ENCODE measurements at regions not wholly inside any gene's neighbourhood (a gene's known extent, or its start where the extent isn't known, plus 50 kb on each side); places are given as distances from the start of the nearest gene placed in this dataset.
"Not testable (repeated sequence)": the region's sequence is repeated elsewhere in the genome, so short reads cannot be mapped to it uniquely, and the experiment has no call there.

- H3K4me1 ChIP-seq (ENCODE audit: control insufficient read depth, insufficient read depth, low read length): no peaks in the 10 kb centered on the region
- H3K4me3 ChIP-seq (ENCODE audit: low read length): no peak overlapping the region
- no peaks in the 10 kb centered on the region for H3K36me3 ChIP-seq (ENCODE audit: control insufficient read depth, insufficient read depth, low read length)
- no peaks in the 10 kb centered on the region for H3K27me3 ChIP-seq (ENCODE audit: control insufficient read depth, insufficient read depth, low read length)
- H3K27ac ChIP-seq (ENCODE audit: low read depth, low read length): no peak overlapping the region
- no peak overlapping the region for H3K9ac ChIP-seq (ENCODE audit: low read length)
Measured at GRCh38 chr6:167479901-167480648, 155.2 kb downstream of the TTLL2 start.

GRCh38 chr6:167481307-167481926 lies 156.5 kb downstream of the TTLL2 start:
- H3K27ac ChIP-seq (ENCODE audit: low read depth, low read length): no peak overlapping the region
- no peak overlapping the region for H3K4me3 ChIP-seq (ENCODE audit: low read length)
- no peaks in the 10 kb centered on the region for H3K4me1 ChIP-seq (ENCODE audit: control insufficient read depth, insufficient read depth, low read length)
- no peak overlapping the region for H3K9ac ChIP-seq (ENCODE audit: low read length)
- no peaks in the 10 kb centered on the region for H3K27me3 ChIP-seq (ENCODE audit: control insufficient read depth, insufficient read depth, low read length)
- H3K36me3 ChIP-seq (ENCODE audit: control insufficient read depth, insufficient read depth, low read length): no peaks in the 10 kb centered on the region

- H3K36me3 ChIP-seq (ENCODE audit: control insufficient read depth, insufficient read depth, low read length); H3K9ac ChIP-seq (ENCODE audit: low read length); H3K27ac ChIP-seq (ENCODE audit: low read depth, low read length); H3K4me3 ChIP-seq (ENCODE audit: low read length); H3K27me3 ChIP-seq (ENCODE audit: control insufficient read depth, insufficient read depth, low read length); H3K4me1 ChIP-seq (ENCODE audit: control insufficient read depth, insufficient read depth, low read length): not testable (repeated sequence)
Measured at GRCh38 chr6:167482801-167483200, 157.9 kb downstream of the TTLL2 start.

GRCh38 chr6:167485186-167485978 lies 160.5 kb downstream of the TTLL2 start:
- Histone ChIP-seq H3K27ac (ENCODE audit: low read depth, low read length) (no peak overlapping the region), H3K4me1 (ENCODE audit: control insufficient read depth, insufficient read depth, low read length) (no peaks in the 10 kb centered on the region), H3K27me3 (ENCODE audit: control insufficient read depth, insufficient read depth, low read length) (no peaks in the 10 kb centered on the region), H3K9ac (ENCODE audit: low read length) (no peak overlapping the region), H3K36me3 (ENCODE audit: control insufficient read depth, insufficient read depth, low read length) (no peaks in the 10 kb centered on the region), H3K4me3 (ENCODE audit: low read length) (no peak overlapping the region)

- Histone ChIP-seq H3K27ac (ENCODE audit: low read depth, low read length) (no peak overlapping the region), H3K27me3 (ENCODE audit: control insufficient read depth, insufficient read depth, low read length) (no peaks in the 10 kb centered on the region), H3K36me3 (ENCODE audit: control insufficient read depth, insufficient read depth, low read length) (no peaks in the 10 kb centered on the region), H3K9ac (ENCODE audit: low read length) (no peak overlapping the region), H3K4me3 (ENCODE audit: low read length) (no peak overlapping the region), H3K4me1 (ENCODE audit: control insufficient read depth, insufficient read depth, low read length) (no peaks in the 10 kb centered on the region)
Measured at GRCh38 chr6:167487749-167488664, 163.1 kb downstream of the TTLL2 start.

- no peak overlapping the region for H3K9ac ChIP-seq (ENCODE audit: low read length)
- no peak overlapping the region for H3K27ac ChIP-seq (ENCODE audit: low read depth, low read length)
- no peaks in the 10 kb centered on the region for H3K4me1 ChIP-seq (ENCODE audit: control insufficient read depth, insufficient read depth, low read length)
- H3K4me3 ChIP-seq (ENCODE audit: low read length): no peak overlapping the region
- no peaks in the 10 kb centered on the region for H3K36me3 ChIP-seq (ENCODE audit: control insufficient read depth, insufficient read depth, low read length)
- H3K27me3 ChIP-seq (ENCODE audit: control insufficient read depth, insufficient read depth, low read length): no peaks in the 10 kb centered on the region
Measured at GRCh38 chr6:167491438-167492099, 166.7 kb downstream of the TTLL2 start.

- no peak overlapping the region for H3K4me3 ChIP-seq (ENCODE audit: low read length)
- H3K4me1 ChIP-seq (ENCODE audit: control insufficient read depth, insufficient read depth, low read length): no peaks in the 10 kb centered on the region
- H3K27ac ChIP-seq (ENCODE audit: low read depth, low read length): no peak overlapping the region
- H3K9ac ChIP-seq (ENCODE audit: low read length): no peak overlapping the region
- H3K27me3 ChIP-seq (ENCODE audit: control insufficient read depth, insufficient read depth, low read length): no peaks in the 10 kb centered on the region
- H3K36me3 ChIP-seq (ENCODE audit: control insufficient read depth, insufficient read depth, low read length): no peaks in the 10 kb centered on the region
Measured at GRCh38 chr6:167492100-167492449, 167.2 kb downstream of the TTLL2 start.

GRCh38 chr6:167493310-167493709 lies 168.4 kb downstream of the TTLL2 start:
- Histone ChIP-seq H3K4me1 (ENCODE audit: control insufficient read depth, insufficient read depth, low read length) (no peaks in the 10 kb centered on the region), H3K9ac (ENCODE audit: low read length) (no peak overlapping the region), H3K27ac (ENCODE audit: low read depth, low read length) (no peak overlapping the region), H3K4me3 (ENCODE audit: low read length) (no peak overlapping the region), H3K27me3 (ENCODE audit: control insufficient read depth, insufficient read depth, low read length) (no peaks in the 10 kb centered on the region), H3K36me3 (ENCODE audit: control insufficient read depth, insufficient read depth, low read length) (no peaks in the 10 kb centered on the region)

GRCh38 chr6:167493976-167494697 lies 169.3 kb downstream of the TTLL2 start:
- Histone ChIP-seq H3K27ac (ENCODE audit: low read depth, low read length) (no peak overlapping the region), H3K4me3 (ENCODE audit: low read length) (no peak overlapping the region)

GRCh38 chr6:167494698-167495435 lies 170.0 kb downstream of the TTLL2 start:
- no peaks in the 10 kb centered on the region for H3K36me3 ChIP-seq (ENCODE audit: control insufficient read depth, insufficient read depth, low read length)
- no peak overlapping the region for H3K27ac ChIP-seq (ENCODE audit: low read depth, low read length)
- no peaks in the 10 kb centered on the region for H3K4me1 ChIP-seq (ENCODE audit: control insufficient read depth, insufficient read depth, low read length)
- H3K9ac ChIP-seq (ENCODE audit: low read length): no peak overlapping the region
- no peak overlapping the region for H3K4me3 ChIP-seq (ENCODE audit: low read length)
- H3K27me3 ChIP-seq (ENCODE audit: control insufficient read depth, insufficient read depth, low read length): no peaks in the 10 kb centered on the region

More at GRCh38 chr6:167493976-167494697, 169.3 kb downstream of the TTLL2 start:
- Histone ChIP-seq H3K4me1 (ENCODE audit: control insufficient read depth, insufficient read depth, low read length) (no peaks in the 10 kb centered on the region), H3K36me3 (ENCODE audit: control insufficient read depth, insufficient read depth, low read length) (no peaks in the 10 kb centered on the region), H3K27me3 (ENCODE audit: control insufficient read depth, insufficient read depth, low read length) (no peaks in the 10 kb centered on the region), H3K9ac (ENCODE audit: low read length) (no peak overlapping the region)

All from rectal smooth muscle tissue (tissue), 1 donor.